Ishikawa (cell line): ENCODE measurements at regions not wholly inside any gene's neighbourhood (a gene's known extent, or its start where the extent isn't known, plus 50 kb on each side); places are given as distances from the start of the nearest gene placed in this dataset.

Source experiments
- CEBPB ChIP-seq: IDR thresholded peaks from 2 replicates; pipeline ENCODE4 v1.6.1; 2012
- CREB1 ChIP-seq: IDR thresholded peaks from 2 replicates; pipeline ENCODE4 v1.6.1; 2012; ENCODE audit warnings: low read depth
- EGR1 ChIP-seq: IDR thresholded peaks from 2 replicates; pipeline ENCODE4 v1.6.1; 2012
- EP300 ChIP-seq: IDR thresholded peaks from 2 replicates; pipeline ENCODE4 v1.6.1; 2012; ENCODE audit warnings: borderline replicate concordance
- FOXM1 ChIP-seq: IDR thresholded peaks from 2 replicates; pipeline ENCODE4 v1.6.1; 2012; ENCODE audit warnings: low read depth, borderline replicate concordance
- MAX ChIP-seq: IDR thresholded peaks from 2 replicates; pipeline ENCODE4 v1.6.1; 2012
- NFIC ChIP-seq: IDR thresholded peaks from 2 replicates; pipeline ENCODE4 v1.6.1; 2012
- RAD21 ChIP-seq: IDR thresholded peaks from 2 replicates; pipeline ENCODE4 v1.6.1; 2012; ENCODE audit warnings: low read depth
- TAF1 ChIP-seq: IDR thresholded peaks from 2 replicates; pipeline ENCODE4 v1.6.1; 2012; ENCODE audit warnings: low read depth, mild to moderate bottlenecking
- TEAD4 ChIP-seq: IDR thresholded peaks from 2 replicates; pipeline ENCODE4 v1.6.1; 2012
- YY1 ChIP-seq: IDR thresholded peaks from 2 replicates; pipeline ENCODE4 v1.6.1; 2012; ENCODE audit warnings: low read depth

- TF ChIP-seq CEBPB: no peak
- TF ChIP-seq YY1: no peak
- no peak for TF ChIP-seq TAF1
- TF ChIP-seq FOXM1: no peak
- TF ChIP-seq EGR1: no peak
- no peak for TF ChIP-seq EP300
- TF ChIP-seq CREB1: no peak
- TF ChIP-seq TEAD4: no peak
- no peak for TF ChIP-seq NFIC
- no peak for TF ChIP-seq MAX
- TF ChIP-seq RAD21: no peak
Observed at GRCh38 chr1:228841632-228842031, 106.4 kb downstream of the RHOU start.
